Cardiac fibroblast (primary cell): ENCODE measurements at regions not wholly inside any gene's neighbourhood (a gene's known extent, or its start where the extent isn't known, plus 50 kb on each side); places are given as distances from the start of the nearest gene placed in this dataset.

Experiments
- DNase-seq, 2 donors: peaks; one replicate each; pipeline versions ENCODE4 v3.0.0 to v3.0.0-alpha.2; 2010; ENCODE audit warnings: low read depth in 2 of 2
- H3K4me3 ChIP-seq, 2 donors: replicated peaks in 1 of 2; 1 replicate in 1 of 2; 2 replicates in 1 of 2; pipeline ENCODE4 v1.5.1; 2011; ENCODE audit warnings: low read depth in 2 of 2, low read length in 2 of 2, mild to moderate bottlenecking in 2 of 2, moderate library complexity in 1 of 2
- TF ChIP-seq, protein P1 (sequence below): IDR thresholded peaks from one replicate; pipeline ENCODE4 v1.5.1; 2011; ENCODE audit warnings: low read depth, mild to moderate bottlenecking, low read length, inconsistent platforms

DNA sequence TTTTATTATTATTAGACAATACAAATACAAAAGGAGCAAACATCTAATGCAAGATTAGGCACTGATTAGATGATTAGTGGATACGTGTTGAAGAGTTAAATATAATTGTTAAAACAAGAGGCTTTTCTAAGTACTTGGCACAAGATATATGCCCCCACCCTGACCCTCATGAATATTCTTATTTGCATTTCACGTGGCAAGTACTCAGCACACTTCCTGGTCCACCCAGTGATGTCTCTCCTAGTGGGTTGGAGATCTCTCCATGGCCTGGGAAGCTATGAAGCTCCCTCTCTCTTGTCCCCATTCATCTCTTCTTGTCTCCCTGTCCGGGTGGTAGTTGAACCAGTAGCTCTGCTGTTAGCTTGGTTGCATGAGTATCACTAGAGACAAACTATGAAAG lies 375.3 kb downstream of the ADRA2A start:
- no peak overlapping the region for H3K4me3 ChIP-seq
- no peak for DNase-seq

DNA sequence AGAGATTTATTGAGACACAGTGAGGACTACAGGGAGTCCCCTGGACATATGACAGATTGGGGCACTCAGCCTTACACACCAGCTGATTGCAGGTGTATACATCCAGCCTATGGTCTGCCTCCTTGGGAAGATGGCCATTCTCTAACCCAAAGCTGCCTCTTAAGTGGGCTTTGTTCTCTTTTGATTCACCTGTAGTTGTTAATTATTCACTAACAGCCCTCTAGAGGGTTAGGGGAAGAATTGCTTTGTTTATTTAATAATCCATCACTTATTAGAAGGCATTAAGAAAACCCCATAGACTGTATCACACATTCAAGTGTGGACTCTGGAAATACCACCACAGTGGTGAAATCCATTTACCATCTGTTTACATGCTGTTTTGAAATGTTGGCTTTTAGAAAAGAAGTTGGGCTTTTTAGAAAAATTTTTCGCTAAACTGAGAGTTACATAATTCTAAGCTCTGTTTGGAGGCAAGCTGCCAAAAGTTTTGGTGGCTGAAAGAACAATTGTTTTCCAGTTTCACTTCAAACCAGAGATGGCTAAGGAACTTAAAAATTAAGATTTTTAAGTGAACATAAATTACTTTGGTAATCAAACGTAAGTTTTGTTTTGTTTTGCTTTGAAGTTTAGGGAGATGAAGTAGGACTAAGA lies 379.1 kb downstream of the ADRA2A start:
- no peak for DNase-seq
- TF ChIP-seq, protein P1, sequence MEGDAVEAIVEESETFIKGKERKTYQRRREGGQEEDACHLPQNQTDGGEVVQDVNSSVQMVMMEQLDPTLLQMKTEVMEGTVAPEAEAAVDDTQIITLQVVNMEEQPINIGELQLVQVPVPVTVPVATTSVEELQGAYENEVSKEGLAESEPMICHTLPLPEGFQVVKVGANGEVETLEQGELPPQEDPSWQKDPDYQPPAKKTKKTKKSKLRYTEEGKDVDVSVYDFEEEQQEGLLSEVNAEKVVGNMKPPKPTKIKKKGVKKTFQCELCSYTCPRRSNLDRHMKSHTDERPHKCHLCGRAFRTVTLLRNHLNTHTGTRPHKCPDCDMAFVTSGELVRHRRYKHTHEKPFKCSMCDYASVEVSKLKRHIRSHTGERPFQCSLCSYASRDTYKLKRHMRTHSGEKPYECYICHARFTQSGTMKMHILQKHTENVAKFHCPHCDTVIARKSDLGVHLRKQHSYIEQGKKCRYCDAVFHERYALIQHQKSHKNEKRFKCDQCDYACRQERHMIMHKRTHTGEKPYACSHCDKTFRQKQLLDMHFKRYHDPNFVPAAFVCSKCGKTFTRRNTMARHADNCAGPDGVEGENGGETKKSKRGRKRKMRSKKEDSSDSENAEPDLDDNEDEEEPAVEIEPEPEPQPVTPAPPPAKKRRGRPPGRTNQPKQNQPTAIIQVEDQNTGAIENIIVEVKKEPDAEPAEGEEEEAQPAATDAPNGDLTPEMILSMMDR: no peak

More for the DNA sequence above, 375.3 kb downstream of the ADRA2A start:
- TF ChIP-seq, protein P1: no peak

DNA sequence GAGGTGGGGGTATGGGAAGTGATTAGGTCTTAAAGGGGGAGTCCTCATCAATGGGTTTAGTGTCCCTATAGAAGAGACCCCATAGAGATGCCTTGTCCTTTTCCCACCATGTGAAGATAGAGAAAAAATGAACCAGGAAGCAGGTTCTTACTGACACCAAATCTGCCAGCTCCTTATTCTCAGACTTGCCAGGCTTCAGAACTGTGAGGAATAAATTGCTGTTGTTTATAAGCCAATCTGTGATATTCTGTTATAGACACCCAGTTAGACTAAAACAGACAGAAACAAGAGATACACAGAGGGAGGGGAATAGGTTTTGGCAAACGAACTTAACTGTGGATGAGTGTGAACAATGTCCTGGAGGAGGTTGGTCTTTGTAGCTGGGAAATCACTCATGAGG lies 381.4 kb downstream of the ADRA2A start:
- DNase-seq: no peak
- H3K4me3 ChIP-seq: no peak overlapping the region
- TF ChIP-seq, protein P1: no peak

More for the DNA sequence above, 379.1 kb downstream of the ADRA2A start:
- no peak overlapping the region for H3K4me3 ChIP-seq

DNA sequence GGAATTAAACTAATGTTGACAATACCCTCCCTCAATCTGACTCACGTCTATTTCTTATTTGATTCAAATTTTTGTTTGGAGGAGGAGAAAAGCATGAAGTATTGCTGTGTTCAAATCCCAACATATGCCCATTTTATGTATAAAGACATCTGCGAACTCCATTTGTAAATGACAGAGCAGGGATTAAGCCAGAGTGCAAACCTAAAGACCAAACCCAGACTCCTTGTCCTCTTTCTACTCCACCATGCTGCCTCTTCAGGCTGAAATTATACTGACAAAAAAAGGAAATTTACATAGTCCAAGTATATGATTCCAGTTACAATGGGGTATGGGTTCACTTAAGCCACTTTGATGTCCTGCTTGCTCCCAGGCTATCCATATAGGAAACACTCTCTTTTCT lies 383.1 kb downstream of the ADRA2A start:
- TF ChIP-seq, protein P1: no peak
- DNase-seq: no peak

DNA sequence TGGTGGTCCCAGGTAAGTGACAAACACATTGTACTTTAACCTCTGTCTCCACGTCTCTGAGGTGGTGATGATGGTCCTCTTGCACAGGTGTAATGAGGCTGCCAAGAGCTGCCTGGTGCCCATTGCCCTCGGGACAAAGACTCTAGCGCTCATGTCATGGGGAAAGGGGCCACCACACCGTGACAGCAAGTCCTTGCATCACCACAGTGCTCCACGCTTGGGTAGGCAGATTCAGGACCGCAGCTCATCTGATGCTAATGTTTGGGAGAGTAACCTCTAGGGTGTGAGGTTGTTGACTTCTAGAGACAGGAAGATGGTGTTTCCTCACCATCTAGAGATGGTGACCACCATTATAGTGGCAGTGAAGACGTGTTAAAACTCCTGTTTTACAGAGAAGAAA lies 395.6 kb downstream of the ADRA2A start:
- H3K4me3 ChIP-seq: no peak overlapping the region
- TF ChIP-seq, protein P1: no peak
- DNase-seq: no peak

More for the DNA sequence above, 383.1 kb downstream of the ADRA2A start:
- no peak overlapping the region for H3K4me3 ChIP-seq

DNA sequence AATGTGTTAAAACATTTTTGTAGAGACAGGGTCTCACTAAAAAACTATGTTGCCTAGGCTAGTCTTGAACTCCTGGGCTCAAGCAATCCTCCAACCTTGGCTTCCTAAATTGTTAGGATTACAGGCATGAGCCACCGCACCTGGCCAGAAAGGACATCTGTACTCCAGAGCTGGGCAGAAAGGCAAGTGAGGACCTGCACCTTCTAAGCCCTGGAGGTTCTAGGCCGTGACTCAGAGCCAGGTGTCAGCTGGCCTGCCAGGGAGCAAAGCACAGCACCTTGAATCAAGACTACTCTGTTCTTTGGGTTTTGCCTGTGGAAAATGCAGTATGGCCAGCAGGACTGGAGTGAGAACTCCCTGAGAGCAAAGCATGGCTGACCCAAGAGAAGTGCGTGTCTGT lies 396.5 kb downstream of the ADRA2A start:
- no peak overlapping the region for H3K4me3 ChIP-seq
- TF ChIP-seq, protein P1: no peak
- DNase-seq: no peak

DNA sequence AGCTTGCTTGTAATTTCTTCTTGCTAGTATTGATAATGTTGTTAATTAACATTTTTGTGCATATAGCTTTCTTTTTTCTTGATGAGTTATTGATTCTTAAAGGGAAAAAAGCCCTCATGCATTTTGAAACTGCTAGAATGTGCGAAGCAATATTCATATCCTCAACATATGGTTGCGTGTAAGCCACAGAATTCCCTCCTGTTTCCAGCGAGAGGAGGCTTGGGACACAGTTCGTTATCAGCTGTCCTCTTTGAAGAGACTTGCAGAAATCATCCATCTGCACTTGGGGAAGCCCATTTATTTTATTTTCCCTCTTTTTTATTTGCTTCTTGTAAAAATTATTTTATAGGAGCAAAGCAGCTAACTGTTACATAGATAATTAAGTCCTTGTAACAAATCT lies 398.0 kb downstream of the ADRA2A start:
- no peak for DNase-seq
- TF ChIP-seq, protein P1: no peak
- no peak overlapping the region for H3K4me3 ChIP-seq
